GM10248 (cell line): ENCODE measurements at regions not wholly inside any gene's neighbourhood (a gene's known extent, or its start where the extent isn't known, plus 50 kb on each side); places are given as distances from the start of the nearest gene placed in this dataset.
"Not testable (repeated sequence)": the region's sequence is repeated elsewhere in the genome, so short reads cannot be mapped to it uniquely, and the experiment has no call there.

Experiments used
- CTCF ChIA-PET: fragments of 300-600 bp; sonication (Branson Sonifier 250); formaldehyde crosslinking; extraction: SDS; loops from one replicate; lab custom pipeline; 2021; ENCODE audit warnings: antibody characterized with exemption; lab: Yijun Ruan, JAX
- POLR2A ChIA-PET: fragments of 350-650 bp; sonication (Branson Sonifier 250); formaldehyde crosslinking; extraction: SDS; loops from one replicate; lab custom pipeline; 2020; ENCODE audit warnings: antibody characterized with exemption; lab: Yijun Ruan, JAX
- DNase-seq: peaks from one replicate; pipeline ENCODE4 v3.0.0; 2012; ENCODE audit errors: extremely low spot score
- CTCF ChIP-seq: IDR thresholded peaks from 2 replicates; pipeline ENCODE4 v1.5.1; 2012; ENCODE audit warnings: mild to moderate bottlenecking, low read depth; ENCODE audit errors: extremely low read depth, missing control alignments, control extremely low read depth

- CTCF ChIA-PET = no interaction called here
- no peak for DNase-seq
- no peak for TF ChIP-seq CTCF
- POLR2A ChIA-PET = no interaction called here
Observed at GRCh38 chr7:17580141-17580540, 281.7 kb downstream of the AHR start.

- POLR2A ChIA-PET = no interaction called here
- DNase-seq = no peak
- no peak for TF ChIP-seq CTCF
- CTCF ChIA-PET = no interaction called here
Observed at GRCh38 chr7:17580856-17581255, 282.4 kb downstream of the AHR start.

- TF ChIP-seq CTCF = no peak
- ChIA-PET CTCF (no interaction called here), POLR2A (no interaction called here)
- DNase-seq = no peak
Observed at GRCh38 chr7:17581301-17581700, 282.8 kb downstream of the AHR start.

GRCh38 chr7:17582696-17583095 lies 284.2 kb downstream of the AHR start:
- DNase-seq, CTCF ChIA-PET, POLR2A ChIA-PET: not testable (repeated sequence)

- POLR2A ChIA-PET = no interaction called here
- CTCF ChIA-PET = interaction anchor here (1.3 kb wide), 1 partner anchor 186 kb away, joined by 3 read pairs; no protein-coding TSS in a partner anchor
- no peak for DNase-seq
- no peak for TF ChIP-seq CTCF
Observed at GRCh38 chr7:17583786-17584185, 285.3 kb downstream of the AHR start.

- no peak for TF ChIP-seq CTCF
- CTCF ChIA-PET = interaction anchor here (0.8 kb wide), 1 partner anchor 794 kb away, joined by 3 read pairs; no protein-coding TSS in a partner anchor
- POLR2A ChIA-PET = no interaction called here
- DNase-seq = no peak
Observed at GRCh38 chr7:17584822-17585221, 286.4 kb downstream of the AHR start.

- CTCF ChIA-PET = interaction anchor here (0.7 to 1.5 kb wide), 2 partner anchors 32 to 43 kb away, joined by 3 to 5 read pairs; no protein-coding TSS in a partner anchor
- POLR2A ChIA-PET = no interaction called here
- TF ChIP-seq CTCF = no peak
- DNase-seq = no peak
Observed at GRCh38 chr7:17586711-17587110, 288.3 kb downstream of the AHR start.
